ENCODE measurements at regions not wholly inside any gene's neighbourhood (a gene's known extent, or its start where the extent isn't known, plus 50 kb on each side); places are given as distances from the start of the nearest gene placed in this dataset.
"Not testable (repeated sequence)": the region's sequence is repeated elsewhere in the genome, so short reads cannot be mapped to it uniquely, and the experiment has no call there.

DNA sequence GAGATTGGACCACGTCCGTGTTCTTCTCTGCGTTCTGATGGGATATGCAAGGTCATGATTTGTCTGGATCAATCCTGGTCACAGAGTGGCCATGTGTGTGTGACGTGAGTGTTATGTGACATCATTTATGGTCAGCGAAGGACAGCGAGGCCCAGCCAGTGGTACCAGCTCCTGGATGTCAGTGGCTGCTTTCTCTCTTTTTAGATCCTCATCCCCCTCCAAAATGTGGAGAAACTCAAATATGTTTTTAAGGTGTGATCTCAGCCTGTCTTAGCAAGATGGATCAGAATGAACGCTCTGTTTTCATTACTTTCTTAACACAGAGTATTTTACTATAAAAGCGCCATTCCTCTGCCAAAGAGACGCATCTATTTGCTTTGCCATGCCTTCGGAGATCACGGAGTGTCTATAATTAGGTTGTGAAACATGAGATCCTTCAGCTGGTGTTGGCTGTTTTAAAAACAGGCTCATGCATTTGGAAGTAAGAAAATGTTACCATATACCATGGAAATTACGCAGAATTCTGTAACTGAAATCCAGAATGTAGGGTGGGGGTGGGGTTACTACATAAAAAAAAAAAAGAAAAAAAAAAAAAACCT is 245.5 kb upstream of the TCERG1L start:
- no peak for DNase-seq

DNA sequence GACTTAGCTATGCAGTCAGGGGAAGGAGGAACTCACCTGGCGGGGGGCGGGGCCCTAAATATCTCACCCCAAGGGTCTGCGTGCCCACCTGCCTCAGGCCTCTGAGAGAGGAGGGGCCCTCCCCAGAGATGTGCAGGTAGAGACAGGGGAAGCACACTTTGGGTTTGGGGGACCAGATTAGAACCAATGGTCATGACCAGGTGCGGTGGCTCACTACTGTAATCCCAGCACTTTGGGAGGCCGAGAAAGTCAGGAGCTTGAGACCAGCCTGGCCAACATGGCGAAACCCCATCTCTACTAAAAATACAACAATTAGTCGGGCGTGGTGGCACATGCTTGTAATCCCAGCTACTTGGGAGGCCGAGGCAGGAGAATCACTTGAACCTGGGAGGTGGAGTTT is 246.4 kb upstream of the TCERG1L start:
- not testable (repeated sequence) for DNase-seq

DNA sequence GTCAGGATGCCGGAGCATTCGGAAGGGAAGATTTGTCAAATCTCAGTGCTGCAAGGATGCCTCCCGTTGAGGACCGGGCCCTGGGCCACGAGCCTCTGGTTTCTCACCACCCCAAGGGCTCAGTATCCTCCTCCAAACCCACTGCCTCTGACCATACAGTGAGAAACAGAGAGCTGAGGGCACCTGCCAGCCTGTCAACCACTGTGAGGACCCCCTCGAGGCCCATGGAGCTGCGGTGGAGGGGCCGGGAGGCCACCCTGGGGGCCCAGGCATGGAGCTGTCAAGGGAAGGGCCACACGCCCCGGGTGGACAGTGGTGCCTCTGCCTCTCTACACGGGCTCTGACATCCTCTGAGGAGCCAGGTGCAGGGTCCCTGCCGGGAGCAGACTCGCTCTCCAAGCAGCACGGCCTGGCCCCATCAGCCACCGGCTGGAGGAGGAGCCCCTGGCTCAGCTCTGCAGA is 248.0 kb upstream of the TCERG1L start:
- no peak for DNase-seq

GRCh38 chr10:131560166-131560565 is 248.6 kb upstream of the TCERG1L start:
- DNase-seq: no peak

- DNase-seq: no peak
These were observed 249.3 kb upstream of the TCERG1L start for GRCh38 chr10:131560706-131561355.

- DNase-seq: no peak
These were observed 250.4 kb upstream of the TCERG1L start for GRCh38 chr10:131561897-131562296.

- no peak for DNase-seq
These were observed 251.9 kb upstream of the TCERG1L start for GRCh38 chr10:131563411-131563810.

DNA sequence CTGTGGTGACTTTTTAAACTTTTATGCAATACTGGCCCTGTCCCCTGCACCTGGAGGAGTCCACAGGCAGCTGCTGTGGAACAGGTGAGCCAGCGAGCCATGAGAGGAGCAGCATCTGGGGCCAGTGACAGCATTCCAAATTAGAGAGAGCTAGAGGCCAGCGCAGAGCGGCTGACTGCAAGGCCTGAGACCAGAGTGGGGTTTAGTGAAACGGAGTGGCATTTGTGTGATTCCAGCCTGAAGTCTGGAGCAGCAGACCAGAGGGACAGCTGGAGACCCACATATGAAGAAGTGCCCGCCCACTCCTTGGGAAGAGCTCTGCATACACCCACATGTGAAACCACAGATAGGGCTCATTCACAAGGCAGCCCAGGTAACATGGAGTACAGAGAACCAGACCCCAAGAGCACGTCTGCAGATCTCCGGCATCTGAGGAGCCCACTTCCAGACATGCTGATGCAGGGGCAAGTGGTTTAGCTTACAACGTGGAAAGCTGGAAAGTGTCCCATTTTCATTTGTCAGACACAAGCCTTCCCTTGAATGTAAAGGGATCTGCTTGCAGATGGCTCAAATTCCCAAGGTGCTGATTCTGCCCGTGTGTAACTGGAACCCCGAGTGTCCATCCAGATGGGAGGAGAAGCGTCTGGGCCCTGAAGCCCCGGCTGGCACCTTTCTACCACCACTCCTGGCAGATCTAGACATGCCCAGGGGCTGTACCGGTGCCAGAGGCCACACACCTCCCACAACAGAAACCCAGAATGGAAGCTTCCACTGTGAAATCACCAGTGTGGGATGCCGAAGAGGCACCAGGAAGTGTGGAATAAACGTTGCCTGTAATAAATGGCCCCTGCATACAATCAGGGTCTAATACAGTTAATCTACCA is 256.0 kb upstream of the TCERG1L start:
- DNase-seq: no peak

DNA sequence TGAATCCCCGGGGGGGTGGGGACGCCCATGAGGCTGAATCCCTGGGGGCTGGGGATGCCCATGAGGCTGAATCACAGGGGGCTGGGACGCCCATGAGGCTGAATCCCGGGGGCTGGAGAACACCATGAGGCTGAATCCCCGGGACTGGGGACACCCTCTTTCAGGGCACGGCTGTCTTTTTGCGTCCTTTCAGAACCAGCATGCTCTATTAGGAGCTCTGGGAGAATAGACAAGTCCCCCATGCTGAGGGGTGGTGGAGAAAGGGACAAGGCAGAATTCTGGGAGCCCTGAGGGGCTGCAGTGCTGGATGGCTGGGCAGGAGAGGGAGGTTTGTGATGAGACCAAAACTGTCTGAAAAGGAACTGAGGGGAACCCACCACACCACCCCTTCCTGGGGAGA is 257.3 kb upstream of the TCERG1L start:
- no peak for DNase-seq

- no peak for DNase-seq
These were observed 258.6 kb upstream of the TCERG1L start for GRCh38 chr10:131569851-131570715.

GRCh38 chr10:131570716-131571307 is 259.3 kb upstream of the TCERG1L start:
- no peak for DNase-seq

- DNase-seq: no peak
These were observed 259.8 kb upstream of the TCERG1L start for GRCh38 chr10:131571346-131571745.

DNA sequence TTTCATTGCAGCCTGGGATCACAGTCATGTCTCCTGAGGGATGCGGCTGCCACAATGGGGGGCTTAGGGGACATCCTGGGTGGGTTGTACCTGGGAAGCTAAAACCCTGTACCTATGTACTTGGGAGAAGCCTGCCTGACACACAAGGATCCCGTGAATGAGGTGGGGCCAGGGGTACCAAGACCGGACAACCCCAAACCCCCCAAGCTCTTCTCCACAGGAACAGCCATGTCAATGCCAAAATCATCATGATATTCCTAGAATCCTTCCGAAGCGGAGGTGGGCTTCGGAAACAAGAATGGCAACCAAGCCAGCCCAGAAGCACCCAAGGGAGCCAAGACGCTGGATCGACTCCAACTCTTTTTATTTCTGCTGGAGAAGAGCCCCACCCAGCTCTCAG is 260.3 kb upstream of the TCERG1L start:
- no peak for DNase-seq

DNA sequence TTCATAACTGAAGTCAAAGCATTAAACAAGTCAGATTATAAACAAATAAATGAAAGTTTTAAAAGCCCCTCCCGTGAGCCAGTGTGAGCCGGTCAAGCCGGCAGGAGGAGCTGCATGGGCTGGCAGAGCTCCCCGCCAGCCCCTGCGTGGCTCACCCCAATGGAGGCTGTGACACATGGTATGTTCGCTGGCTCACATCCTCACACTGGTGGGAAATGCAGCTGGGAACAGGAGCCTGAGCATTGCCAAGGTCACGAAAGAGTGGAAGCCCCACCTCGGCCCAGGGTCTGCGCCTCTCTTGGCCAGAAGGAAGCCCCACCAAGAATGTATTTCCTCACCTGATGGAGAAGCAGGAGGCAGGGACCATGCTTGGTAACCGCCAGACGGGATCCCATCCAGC is 261.7 kb upstream of the TCERG1L start:
- DNase-seq: no peak

- DNase-seq: no peak
These were observed 262.2 kb upstream of the TCERG1L start for GRCh38 chr10:131573707-131574106.

GRCh38 chr10:131574363-131574706 is 262.8 kb upstream of the TCERG1L start:
- no peak for DNase-seq

GRCh38 chr10:131574707-131575430 is 263.3 kb upstream of the TCERG1L start:
- no peak for DNase-seq

- DNase-seq: no peak
These were observed 264.4 kb upstream of the TCERG1L start for GRCh38 chr10:131575877-131576276.

- DNase-seq: no peak
These were observed 265.0 kb upstream of the TCERG1L start for GRCh38 chr10:131576341-131577177.

Measured in nucleus accumbens (tissue), 56 donors.